ENCODE measurements at regions not wholly inside any gene's neighbourhood (a gene's known extent, or its start where the extent isn't known, plus 50 kb on each side); places are given as distances from the start of the nearest gene placed in this dataset.
"Not testable (repeated sequence)": the region's sequence is repeated elsewhere in the genome, so short reads cannot be mapped to it uniquely, and the experiment has no call there.

DNA sequence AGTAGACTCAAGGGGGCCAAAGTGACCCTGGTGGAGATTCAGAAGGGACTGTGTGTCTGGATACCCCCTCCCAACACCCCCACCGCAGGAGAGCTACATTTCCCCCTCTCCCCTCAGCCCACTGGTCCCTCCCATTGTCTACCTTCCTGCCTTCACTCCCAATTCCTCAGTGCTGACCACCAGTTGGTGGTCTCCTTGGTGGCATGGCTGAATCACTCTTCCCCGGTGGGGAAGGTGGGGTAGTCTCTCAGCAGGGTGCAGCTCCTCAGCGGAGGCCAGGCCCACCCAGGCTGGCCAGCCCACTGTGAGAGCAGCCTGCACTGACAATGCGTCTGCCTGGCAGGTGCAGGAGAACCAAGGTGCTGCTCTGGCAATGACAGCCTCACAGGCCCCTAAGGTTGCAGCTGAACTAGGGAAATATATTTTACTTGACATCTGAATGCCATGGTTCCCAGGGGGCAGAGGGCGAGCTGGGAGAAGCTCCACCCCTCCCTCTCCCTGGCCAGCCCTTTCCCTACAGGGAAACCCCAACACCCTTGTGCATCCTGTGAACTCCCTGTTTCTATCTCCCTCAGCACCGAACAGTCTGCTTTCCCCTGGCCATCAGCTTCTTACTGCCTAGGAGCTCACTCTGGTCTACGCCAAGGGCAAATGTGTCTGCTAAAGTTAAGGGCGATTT, 62.6 kb upstream of the PAX8 start:
- no peaks in the 10 kb centered on the region for H3K27me3 ChIP-seq
- TF ChIP-seq POLR2A (IDR thresholded peaks at IDR 0.05) (no peak), POLR2AphosphoS5 (IDR thresholded peaks at IDR 0.05) (no peak)
- TF ChIP-seq, protein P1, sequence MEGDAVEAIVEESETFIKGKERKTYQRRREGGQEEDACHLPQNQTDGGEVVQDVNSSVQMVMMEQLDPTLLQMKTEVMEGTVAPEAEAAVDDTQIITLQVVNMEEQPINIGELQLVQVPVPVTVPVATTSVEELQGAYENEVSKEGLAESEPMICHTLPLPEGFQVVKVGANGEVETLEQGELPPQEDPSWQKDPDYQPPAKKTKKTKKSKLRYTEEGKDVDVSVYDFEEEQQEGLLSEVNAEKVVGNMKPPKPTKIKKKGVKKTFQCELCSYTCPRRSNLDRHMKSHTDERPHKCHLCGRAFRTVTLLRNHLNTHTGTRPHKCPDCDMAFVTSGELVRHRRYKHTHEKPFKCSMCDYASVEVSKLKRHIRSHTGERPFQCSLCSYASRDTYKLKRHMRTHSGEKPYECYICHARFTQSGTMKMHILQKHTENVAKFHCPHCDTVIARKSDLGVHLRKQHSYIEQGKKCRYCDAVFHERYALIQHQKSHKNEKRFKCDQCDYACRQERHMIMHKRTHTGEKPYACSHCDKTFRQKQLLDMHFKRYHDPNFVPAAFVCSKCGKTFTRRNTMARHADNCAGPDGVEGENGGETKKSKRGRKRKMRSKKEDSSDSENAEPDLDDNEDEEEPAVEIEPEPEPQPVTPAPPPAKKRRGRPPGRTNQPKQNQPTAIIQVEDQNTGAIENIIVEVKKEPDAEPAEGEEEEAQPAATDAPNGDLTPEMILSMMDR (IDR thresholded peaks at IDR 0.05) = no peak
- H3K27ac ChIP-seq = no peak overlapping the region
- no peak overlapping the region for H3K4me3 ChIP-seq
- H3K4me1 ChIP-seq = no peaks in the 10 kb centered on the region
- no peaks in the 10 kb centered on the region for H3K9me3 ChIP-seq
- intact Hi-C loops (cut with DNase I; ENCODE audit: low total_unique reads) = no loop called here
- no peak for DNase-seq (ENCODE audit: low spot score in 2 of 2)
- H3K36me3 ChIP-seq = no peaks in the 10 kb centered on the region

DNA sequence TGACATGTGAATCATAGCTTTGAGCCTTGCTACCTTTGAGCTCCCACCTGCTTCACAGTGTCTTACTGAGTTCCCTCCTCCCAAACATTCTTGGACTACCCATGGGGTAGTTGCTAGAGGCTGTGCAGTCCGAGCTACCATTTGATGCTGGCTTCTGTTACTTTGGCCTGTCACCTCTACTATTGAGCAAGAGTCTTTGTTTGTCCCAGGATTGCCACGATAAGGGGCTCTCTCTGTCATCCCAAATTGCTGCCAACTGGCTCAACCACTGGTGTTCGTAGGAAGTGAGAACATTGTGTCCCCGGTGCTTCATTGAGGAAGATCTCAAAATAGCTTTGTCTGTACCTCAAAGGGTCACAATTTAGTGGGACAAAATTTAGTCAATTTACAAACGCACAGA, 59.1 kb upstream of the PAX8 start:
- no peaks in the 10 kb centered on the region for H3K4me1 ChIP-seq
- H3K4me3 ChIP-seq = no peak overlapping the region
- no peaks in the 10 kb centered on the region for H3K9me3 ChIP-seq
- intact Hi-C loops (cut with DNase I; ENCODE audit: low total_unique reads) = no loop called here
- no peaks in the 10 kb centered on the region for H3K27me3 ChIP-seq
- no peak overlapping the region for H3K27ac ChIP-seq
- DNase-seq (ENCODE audit: low spot score in 2 of 2) = no peak
- no peak for TF ChIP-seq POLR2AphosphoS5 (IDR thresholded peaks at IDR 0.05)
- no peak for TF ChIP-seq POLR2A (IDR thresholded peaks at IDR 0.05)
- TF ChIP-seq, protein P1 (IDR thresholded peaks at IDR 0.05) = no peak
- H3K36me3 ChIP-seq = no peaks in the 10 kb centered on the region

DNA sequence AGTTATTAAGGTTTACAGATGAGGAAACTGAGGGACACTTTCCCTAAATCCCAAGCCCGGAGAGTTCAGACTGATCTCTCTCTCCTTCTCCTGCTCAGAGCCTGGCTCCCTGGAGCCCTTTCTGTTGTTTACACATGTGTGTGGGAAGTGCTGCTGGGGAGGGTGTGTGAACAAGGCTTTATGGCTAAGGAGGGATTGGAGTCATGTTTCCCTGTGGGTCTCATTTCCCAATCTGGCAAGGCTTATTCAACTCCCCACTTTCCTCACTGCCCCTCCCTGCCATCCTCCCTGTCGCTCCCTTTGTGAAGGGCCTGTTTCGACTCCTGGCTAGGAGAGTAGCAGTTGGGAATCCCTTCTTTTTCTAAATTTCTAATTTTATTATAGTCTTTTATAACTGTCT, 57.3 kb upstream of the PAX8 start:
- H3K27me3 ChIP-seq; H3K27ac ChIP-seq; H3K9me3 ChIP-seq; intact Hi-C loops (cut with DNase I; ENCODE audit: low total_unique reads); H3K36me3 ChIP-seq; H3K4me3 ChIP-seq; DNase-seq (ENCODE audit: low spot score in 2 of 2); H3K4me1 ChIP-seq: not testable (repeated sequence)

DNA sequence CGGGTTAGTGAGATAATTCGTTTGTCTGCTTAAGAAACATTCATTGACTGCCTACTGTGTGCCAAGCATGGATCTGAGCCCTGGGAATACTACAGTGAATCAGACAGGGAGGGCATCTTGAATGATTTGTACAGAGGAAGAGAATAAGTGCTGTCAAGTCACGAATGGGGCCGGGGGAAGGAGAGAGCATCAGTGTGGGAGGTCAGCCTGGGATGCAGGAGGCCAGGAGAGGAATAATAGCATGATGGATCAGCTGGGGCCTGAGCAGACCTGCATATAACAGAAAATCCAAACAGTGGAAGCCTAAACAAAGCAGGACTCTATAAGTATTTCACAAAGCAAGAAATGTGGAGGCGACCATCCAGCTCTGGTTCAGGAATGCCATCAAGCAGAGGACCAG, 55.4 kb upstream of the PAX8 start:
- Histone ChIP-seq H3K27me3 (no peaks in the 10 kb centered on the region), H3K4me1 (no peaks in the 10 kb centered on the region), H3K36me3 (no peaks in the 10 kb centered on the region), H3K9me3 (no peaks in the 10 kb centered on the region), H3K27ac (no peak overlapping the region), H3K4me3 (no peak overlapping the region)
- TF ChIP-seq, protein P1 (IDR thresholded peaks at IDR 0.05) = no peak
- TF ChIP-seq POLR2AphosphoS5 (IDR thresholded peaks at IDR 0.05) = no peak
- TF ChIP-seq POLR2A (IDR thresholded peaks at IDR 0.05) = no peak
- intact Hi-C loops (cut with DNase I; ENCODE audit: low total_unique reads) = no loop called here
- no peak for DNase-seq (ENCODE audit: low spot score in 2 of 2)

GRCh38 chr2:113333735-113334134, 55.0 kb upstream of the PAX8 start:
- intact Hi-C loops (cut with DNase I; ENCODE audit: low total_unique reads); H3K4me3 ChIP-seq: not testable (repeated sequence)

DNA sequence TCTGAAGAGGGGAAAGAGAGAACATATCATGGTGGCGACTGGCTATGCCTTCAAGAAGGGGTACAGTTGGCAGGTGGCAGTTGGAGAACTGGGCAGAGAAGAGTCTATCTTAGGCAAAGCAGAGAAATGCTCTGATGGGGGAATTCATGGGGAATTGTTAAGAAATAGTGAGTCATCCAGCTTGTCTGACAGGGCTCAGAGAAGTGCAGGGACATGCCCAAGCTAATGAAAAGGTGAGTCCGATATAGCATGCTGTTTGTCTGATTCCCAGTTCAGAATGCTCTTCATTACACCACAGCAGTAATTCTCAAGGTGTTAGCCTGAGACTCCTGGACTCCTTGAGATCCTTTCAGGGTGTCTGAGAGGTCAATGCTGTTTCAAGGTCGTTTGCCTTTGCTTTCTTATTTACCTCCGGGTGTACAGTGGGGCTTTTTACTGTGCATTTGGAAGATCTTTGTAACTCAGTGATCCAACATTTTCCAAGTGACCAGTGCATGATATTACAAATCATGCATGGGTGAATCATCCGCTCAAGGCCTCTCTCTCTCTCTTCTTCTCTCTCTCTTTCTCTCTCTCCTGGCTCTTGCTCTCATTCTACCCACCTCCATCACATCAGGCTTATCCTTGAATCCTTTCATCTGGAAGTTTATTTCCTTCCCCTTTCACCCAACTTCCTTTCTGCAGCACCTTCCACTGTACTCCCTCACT, 51.5 kb upstream of the PAX8 start:
- DNase-seq (ENCODE audit: low spot score in 2 of 2); H3K27ac ChIP-seq; intact Hi-C loops (cut with DNase I; ENCODE audit: low total_unique reads); H3K4me3 ChIP-seq; H3K9me3 ChIP-seq; H3K36me3 ChIP-seq; H3K27me3 ChIP-seq; H3K4me1 ChIP-seq: not testable (repeated sequence)

More at GRCh38 chr2:113333735-113334134, 55.0 kb upstream of the PAX8 start:
- H3K4me1 ChIP-seq; DNase-seq (ENCODE audit: low spot score in 2 of 2); H3K27ac ChIP-seq; H3K36me3 ChIP-seq; H3K9me3 ChIP-seq; H3K27me3 ChIP-seq: not testable (repeated sequence)

DNA sequence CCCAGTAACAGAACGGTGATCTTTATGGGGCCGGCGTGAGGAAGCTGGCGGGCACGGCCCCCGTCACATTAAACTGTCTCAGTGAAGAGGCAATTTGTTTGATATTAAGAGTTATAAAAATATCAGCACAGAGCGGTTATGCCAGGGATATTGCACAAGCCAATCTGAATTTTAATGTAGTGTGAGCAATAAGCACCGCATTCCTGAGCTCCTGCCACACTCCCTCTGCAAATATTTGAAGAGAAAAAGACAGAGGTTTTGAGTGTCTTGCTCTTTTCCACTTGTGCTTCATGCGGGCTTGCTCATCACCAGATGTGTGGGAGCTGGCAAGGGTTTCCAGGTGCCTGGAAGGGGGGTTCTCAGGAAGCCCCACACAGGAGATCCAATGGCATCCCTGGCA, 50.3 kb upstream of the PAX8 start:
- H3K4me3 ChIP-seq; H3K4me1 ChIP-seq; H3K36me3 ChIP-seq; H3K27me3 ChIP-seq; H3K9me3 ChIP-seq; DNase-seq (ENCODE audit: low spot score in 2 of 2); intact Hi-C loops (cut with DNase I; ENCODE audit: low total_unique reads): not testable (repeated sequence)
- peak overlapping the region in 1 of 2 donors; percentile 25 for H3K27ac ChIP-seq

- H3K27ac ChIP-seq; intact Hi-C loops (cut with DNase I; ENCODE audit: low total_unique reads); H3K27me3 ChIP-seq; H3K4me3 ChIP-seq; H3K4me1 ChIP-seq; H3K9me3 ChIP-seq; DNase-seq (ENCODE audit: low spot score in 2 of 2); H3K36me3 ChIP-seq: not testable (repeated sequence)
Measured at GRCh38 chr2:113328572-113328971, 49.9 kb upstream of the PAX8 start.
